ENCODE measurements at regions not wholly inside any gene's neighbourhood (a gene's known extent, or its start where the extent isn't known, plus 50 kb on each side); places are given as distances from the start of the nearest gene placed in this dataset.

GRCh38 chr19:28228854-28229253 is 984.1 kb downstream of the UQCRFS1 start:
- Histone ChIP-seq H3K36me3 (no peaks in the 10 kb centered on the region), H3K4me1 (no peaks in the 10 kb centered on the region), H3K4me3 (no peak overlapping the region), H3K27me3 (no peaks in the 10 kb centered on the region), H3K9me3 (no peaks in the 10 kb centered on the region), H3K27ac (no peak overlapping the region)
- no peak for TF ChIP-seq POLR2A (IDR thresholded peaks at IDR 0.05)
- TF ChIP-seq, protein P1, sequence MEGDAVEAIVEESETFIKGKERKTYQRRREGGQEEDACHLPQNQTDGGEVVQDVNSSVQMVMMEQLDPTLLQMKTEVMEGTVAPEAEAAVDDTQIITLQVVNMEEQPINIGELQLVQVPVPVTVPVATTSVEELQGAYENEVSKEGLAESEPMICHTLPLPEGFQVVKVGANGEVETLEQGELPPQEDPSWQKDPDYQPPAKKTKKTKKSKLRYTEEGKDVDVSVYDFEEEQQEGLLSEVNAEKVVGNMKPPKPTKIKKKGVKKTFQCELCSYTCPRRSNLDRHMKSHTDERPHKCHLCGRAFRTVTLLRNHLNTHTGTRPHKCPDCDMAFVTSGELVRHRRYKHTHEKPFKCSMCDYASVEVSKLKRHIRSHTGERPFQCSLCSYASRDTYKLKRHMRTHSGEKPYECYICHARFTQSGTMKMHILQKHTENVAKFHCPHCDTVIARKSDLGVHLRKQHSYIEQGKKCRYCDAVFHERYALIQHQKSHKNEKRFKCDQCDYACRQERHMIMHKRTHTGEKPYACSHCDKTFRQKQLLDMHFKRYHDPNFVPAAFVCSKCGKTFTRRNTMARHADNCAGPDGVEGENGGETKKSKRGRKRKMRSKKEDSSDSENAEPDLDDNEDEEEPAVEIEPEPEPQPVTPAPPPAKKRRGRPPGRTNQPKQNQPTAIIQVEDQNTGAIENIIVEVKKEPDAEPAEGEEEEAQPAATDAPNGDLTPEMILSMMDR (IDR thresholded peaks at IDR 0.05) = no peak
- no peak for TF ChIP-seq POLR2AphosphoS5 (IDR thresholded peaks at IDR 0.05)
- no peak for TF ChIP-seq EP300 (IDR thresholded peaks at IDR 0.05)
- DNase-seq = no peak
- intact Hi-C loops (cut with DNase I) = no loop called here
- 91 to 92% methylated on average over 2 of the region's 2 CpGs for WGBS, 2 donors

GRCh38 chr19:28224441-28224840 is 988.5 kb downstream of the UQCRFS1 start:
- TF ChIP-seq, protein P1 (IDR thresholded peaks at IDR 0.05) = no peak
- no peak for TF ChIP-seq POLR2AphosphoS5 (IDR thresholded peaks at IDR 0.05)
- H3K36me3 ChIP-seq = no peaks in the 10 kb centered on the region
- WGBS, 2 donors = 85 to 91% methylated on average over 10 of the region's 10 CpGs
- intact Hi-C loops (cut with DNase I) = no loop called here
- H3K27ac ChIP-seq = no peak overlapping the region
- DNase-seq = no peak
- H3K4me3 ChIP-seq = no peak overlapping the region
- H3K9me3 ChIP-seq = no peaks in the 10 kb centered on the region
- H3K4me1 ChIP-seq = no peaks in the 10 kb centered on the region
- H3K27me3 ChIP-seq = no peaks in the 10 kb centered on the region

DNA sequence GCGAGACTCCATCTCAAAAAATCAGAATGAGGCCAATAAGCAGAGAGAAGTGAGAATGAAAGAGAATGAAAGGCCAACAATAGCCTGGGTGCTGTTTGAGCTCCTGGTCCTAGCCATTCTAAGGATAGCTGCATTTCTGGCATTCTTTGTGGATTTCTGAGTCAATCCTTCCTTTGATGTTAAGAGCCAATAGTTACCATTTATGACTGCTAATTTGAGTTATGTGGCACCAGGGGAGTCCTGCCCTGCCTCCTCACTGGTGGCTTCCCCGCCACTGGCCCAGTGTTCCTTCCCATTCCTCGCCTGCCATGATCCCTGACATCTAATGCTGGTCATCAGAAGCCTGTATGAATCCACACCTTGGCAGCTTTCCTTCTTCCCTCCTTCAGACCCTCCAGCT is 991.2 kb downstream of the UQCRFS1 start:
- Histone ChIP-seq H3K4me3 (no peak overlapping the region), H3K4me1 (no peaks in the 10 kb centered on the region), H3K36me3 (no peaks in the 10 kb centered on the region), H3K27ac (no peak overlapping the region), H3K27me3 (no peaks in the 10 kb centered on the region), H3K9me3 (no peaks in the 10 kb centered on the region)
- no peak for TF ChIP-seq EP300 (IDR thresholded peaks at IDR 0.05)
- TF ChIP-seq POLR2A (IDR thresholded peaks at IDR 0.05) = no peak
- no peak for TF ChIP-seq POLR2AphosphoS5 (IDR thresholded peaks at IDR 0.05)
- TF ChIP-seq, protein P1 (IDR thresholded peaks at IDR 0.05) = no peak
- WGBS, 2 donors = 80 to 81% methylated on average over 3 of the region's 3 CpGs
- intact Hi-C loops (cut with DNase I) = no loop called here
- no peak for DNase-seq

DNA sequence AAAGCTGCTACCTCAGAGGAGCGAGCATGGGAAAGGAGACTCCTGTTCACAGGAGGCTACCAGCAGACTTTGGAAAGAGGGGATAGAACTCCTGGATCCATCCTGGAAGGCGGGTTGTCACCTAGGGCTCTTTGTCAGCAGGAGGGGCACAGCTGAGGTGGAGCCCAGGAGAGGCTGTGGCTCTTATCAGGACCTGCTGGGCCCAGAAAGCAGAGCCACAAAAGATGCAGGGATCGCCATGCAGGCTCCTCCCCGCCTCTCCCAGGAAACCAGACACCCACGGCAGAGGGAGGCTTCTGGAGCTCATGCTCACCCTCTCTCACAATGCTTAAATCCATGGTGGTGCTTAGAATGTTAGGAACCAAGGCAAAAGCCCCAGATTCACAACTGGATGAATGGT is 994.2 kb downstream of the UQCRFS1 start:
- Histone ChIP-seq H3K4me1 (no peaks in the 10 kb centered on the region), H3K4me3 (no peak overlapping the region), H3K9me3 (no peaks in the 10 kb centered on the region), H3K27ac (no peak overlapping the region), H3K36me3 (no peaks in the 10 kb centered on the region), H3K27me3 (no peaks in the 10 kb centered on the region)
- intact Hi-C loops (cut with DNase I) = no loop called here
- TF ChIP-seq, protein P1 (IDR thresholded peaks at IDR 0.05) = no peak
- TF ChIP-seq EP300 (IDR thresholded peaks at IDR 0.05) = no peak
- TF ChIP-seq POLR2A (IDR thresholded peaks at IDR 0.05) = no peak
- no peak for TF ChIP-seq POLR2AphosphoS5 (IDR thresholded peaks at IDR 0.05)
- DNase-seq = no peak
- WGBS, 2 donors = 52 to 62% methylated on average over 5 of the region's 5 CpGs

DNA sequence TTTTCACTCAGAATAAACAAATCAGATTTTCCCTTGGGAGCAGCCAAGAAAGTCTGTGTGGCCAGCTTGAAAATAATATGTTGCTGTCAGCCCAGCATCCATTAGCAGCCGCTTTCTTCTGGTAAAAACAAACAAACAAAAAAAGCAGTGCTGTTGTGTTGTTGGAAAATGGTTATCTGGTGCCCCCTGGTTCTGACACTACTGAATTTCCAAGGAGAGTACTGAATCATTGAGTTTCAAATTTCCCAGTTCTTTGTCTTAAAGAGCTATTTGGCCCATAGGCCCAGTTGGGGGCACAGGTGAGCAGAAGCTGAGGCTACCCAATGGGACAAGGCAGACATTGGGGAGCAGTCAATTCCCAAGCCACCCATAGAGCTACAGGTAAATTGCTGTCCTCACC is 995.9 kb downstream of the UQCRFS1 start:
- TF ChIP-seq POLR2A (IDR thresholded peaks at IDR 0.05) (no peak), POLR2AphosphoS5 (IDR thresholded peaks at IDR 0.05) (no peak), EP300 (IDR thresholded peaks at IDR 0.05) (no peak)
- TF ChIP-seq, protein P1 (IDR thresholded peaks at IDR 0.05) = no peak
- intact Hi-C loops (cut with DNase I) = no loop called here
- no peak for DNase-seq
- no peaks in the 10 kb centered on the region for H3K4me1 ChIP-seq
- no peak overlapping the region for H3K27ac ChIP-seq
- H3K36me3 ChIP-seq = no peaks in the 10 kb centered on the region
- no peak overlapping the region for H3K4me3 ChIP-seq
- 31 to 74% methylated on average over 1 of the region's 1 CpG for WGBS, 2 donors
- no peaks in the 10 kb centered on the region for H3K9me3 ChIP-seq
- H3K27me3 ChIP-seq = no peaks in the 10 kb centered on the region

All from sigmoid colon (tissue), 6 donors.